NCI-H2227 (cell line): ENCODE measurements at regions not wholly inside any gene's neighbourhood (a gene's known extent, or its start where the extent isn't known, plus 50 kb on each side); places are given as distances from the start of the nearest gene placed in this dataset.
"Not testable (repeated sequence)": the region's sequence is repeated elsewhere in the genome, so short reads cannot be mapped to it uniquely, and the experiment has no call there.

ENCODE experiments used
- DNase-seq: peaks from one replicate; lab custom pipeline; 2025; ENCODE audit not compliant: unreplicated experiment; lab: John Stamatoyannopoulos, UW

GRCh38 chr13:65830411-65831205, 1399.5 kb downstream of the PCDH9 start:
- DNase-seq, result no peak

DNA sequence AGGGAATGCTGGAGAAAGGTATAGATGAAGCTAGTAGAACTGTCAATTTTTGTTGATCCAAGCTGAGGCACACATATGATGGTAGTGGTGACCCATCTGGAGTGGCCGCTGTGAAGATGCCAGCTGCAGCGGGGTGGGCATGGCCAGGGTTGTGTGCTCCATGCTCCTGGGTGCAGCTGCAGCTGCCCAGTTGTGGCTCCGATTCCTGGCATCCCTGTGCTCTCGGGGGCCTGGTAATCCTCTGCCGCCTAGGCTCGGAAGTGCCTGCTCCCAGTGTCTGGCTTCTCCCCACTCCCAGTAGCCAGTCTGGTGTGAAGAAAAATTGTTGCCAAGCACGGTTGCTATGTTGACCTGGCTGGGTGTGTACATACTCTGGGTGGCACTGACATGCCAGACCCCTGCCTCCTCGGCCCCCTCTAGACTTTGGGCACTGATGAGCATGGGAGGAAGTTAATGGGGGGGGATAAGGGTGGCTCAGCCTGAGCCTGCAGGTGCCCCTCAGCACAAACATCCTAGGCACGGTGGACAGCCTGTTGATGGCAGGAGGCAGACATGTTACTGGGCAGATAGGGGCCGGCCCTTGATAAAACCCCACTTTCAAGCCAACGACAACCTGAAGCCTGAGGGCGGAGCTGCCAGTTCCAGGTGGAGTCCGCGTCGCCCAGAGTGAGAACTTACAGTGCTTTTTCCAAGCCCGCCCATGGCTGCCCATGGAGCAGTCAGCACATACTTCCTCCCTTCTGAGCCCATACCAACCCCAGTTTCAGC, 1400.7 kb downstream of the PCDH9 start:
- DNase-seq, result no peak

DNA sequence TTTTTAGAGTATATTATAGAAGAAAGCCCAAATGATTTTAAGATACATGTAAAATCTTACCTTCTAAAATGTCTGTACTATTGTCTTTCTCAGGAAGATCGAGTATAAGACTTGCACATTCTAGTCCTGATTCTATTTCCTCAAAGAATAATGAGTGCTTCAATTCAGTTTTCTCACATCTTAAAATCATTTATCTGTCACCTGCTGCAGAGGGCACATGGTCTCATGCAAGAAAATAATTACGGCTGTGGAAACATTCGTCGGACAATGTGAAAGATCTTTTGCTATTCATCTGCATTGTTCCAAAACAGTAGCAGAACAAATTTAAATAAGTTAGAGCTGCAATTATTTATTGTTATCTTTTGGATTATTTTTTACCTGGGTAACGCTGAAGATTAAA, 1403.5 kb downstream of the PCDH9 start:
- DNase-seq, result no peak

DNA sequence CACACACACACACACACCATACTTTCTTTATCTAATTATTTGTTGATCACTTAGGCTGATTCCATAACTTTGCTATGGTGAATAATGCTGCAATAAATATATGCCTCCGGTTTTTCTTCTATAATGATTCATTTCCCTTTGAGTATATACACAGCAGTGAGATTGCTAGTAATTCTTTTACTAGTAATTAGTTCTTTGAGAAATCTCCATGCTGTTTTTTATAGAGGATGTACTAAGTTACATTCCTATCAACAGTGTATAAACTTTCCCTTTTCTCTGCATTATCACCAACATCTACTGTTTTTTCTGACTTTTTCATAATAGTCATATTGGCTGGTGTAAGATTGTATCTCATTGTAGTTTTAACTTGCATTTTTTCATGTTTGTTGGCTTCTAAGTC, 1405.1 kb downstream of the PCDH9 start:
- no peak for DNase-seq

GRCh38 chr13:65808061-65808460, 1422.1 kb downstream of the PCDH9 start:
- DNase-seq, result no peak

GRCh38 chr13:65803530-65804392, 1426.4 kb downstream of the PCDH9 start:
- DNase-seq, result no peak

DNA sequence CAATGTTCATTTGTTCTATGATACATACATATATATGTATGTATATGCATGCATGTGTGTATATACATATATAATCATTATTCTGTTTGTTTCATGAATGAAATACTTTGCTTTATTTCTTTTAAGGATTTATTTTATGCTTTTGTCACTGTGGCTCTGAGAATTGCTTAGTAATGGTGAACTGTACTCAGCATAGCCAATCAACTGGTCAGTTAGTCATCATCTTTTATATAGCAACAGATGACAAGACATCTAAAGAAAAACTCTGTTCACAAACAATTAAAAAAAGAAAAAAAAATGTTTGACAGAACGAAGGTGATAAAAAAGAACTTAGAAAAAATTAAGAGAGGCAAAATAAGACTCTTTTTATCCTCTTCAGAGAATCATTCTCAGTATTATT, 1440.3 kb downstream of the PCDH9 start:
- peak; percentile 7 for DNase-seq

DNA sequence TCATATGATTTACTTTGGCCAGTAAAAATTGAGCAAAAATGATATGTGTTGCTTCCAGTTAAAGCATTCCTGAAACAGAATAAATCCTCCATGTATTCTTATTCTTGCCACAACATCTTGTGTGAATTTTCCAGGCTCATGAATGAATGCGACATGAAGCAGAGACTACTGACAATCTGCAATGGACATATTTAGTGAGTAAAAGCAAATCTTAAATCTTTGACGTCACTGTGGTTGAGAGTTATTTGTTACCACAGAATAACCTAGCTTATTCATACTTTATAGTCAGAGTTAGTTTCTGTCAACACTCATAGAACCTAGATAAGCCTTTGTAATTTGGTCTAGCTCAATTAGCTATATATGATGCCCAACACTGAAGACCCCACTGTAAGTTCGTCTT, 1443.1 kb downstream of the PCDH9 start:
- DNase-seq, result no peak

DNA sequence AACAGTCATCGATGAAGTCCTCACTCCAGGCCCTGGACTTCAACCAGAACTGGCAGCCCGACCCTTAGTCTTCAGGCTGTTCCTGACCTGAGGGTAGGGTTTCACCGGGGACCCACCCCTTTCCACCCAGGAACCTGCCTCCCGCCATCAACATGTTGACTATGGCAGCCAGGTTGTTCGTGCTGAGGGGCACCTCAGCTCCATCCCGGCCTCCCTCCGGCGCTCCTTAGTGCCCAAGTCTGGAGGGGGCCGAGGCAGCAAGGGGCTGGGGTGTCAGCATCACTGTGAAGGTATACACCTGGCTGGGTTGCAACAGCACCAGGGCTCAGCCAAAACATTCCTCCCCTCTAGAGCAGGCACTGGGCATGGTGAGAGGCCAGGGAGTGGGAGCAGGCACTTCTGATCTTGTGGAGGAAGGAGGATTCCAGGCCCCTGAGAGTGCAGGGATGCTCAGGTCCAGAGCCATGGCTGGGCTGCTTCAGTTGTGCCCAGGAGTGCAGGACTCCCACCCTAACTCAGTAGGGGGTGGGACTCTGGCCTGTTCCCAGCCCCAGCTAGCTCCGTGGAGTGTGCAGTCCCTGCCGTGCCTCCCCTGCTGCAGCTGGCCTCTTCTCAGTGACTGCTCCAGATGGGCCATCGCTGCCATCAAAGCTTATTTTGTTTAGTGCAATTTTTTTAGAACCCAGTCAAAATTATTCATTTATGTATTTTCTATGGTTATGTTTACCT, 1445.9 kb downstream of the PCDH9 start:
- DNase-seq, result no peak

GRCh38 chr13:65783383-65783782, 1446.8 kb downstream of the PCDH9 start:
- no peak for DNase-seq

DNA sequence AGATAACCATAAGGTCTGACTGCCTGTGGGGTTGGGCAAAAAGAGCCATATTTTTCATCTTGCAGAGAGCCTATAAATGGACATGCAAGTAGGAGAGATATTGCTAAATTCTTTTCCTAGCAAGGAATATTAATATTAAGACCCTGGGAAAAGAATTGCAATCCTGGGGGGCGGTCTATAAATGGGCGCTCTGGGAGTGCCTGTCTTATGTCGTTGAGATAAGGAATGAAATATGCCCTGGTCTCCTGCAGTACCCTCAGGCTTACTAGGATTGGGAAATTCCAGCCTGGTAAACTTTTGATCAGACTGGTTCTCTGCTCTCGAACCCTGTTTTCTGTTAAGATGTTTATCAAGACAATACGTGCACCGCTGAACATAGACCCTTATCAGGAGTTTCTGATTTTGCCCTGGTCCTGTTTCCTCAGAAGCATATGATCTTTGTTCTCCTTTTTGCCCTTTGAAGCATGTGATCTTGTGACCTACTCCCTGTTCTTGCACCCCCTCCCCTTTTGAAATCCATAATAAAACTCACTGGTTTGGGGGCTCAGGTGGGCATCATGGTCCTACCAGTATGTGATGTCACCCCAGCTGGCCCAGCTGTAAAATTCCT, 1458.3 kb downstream of the PCDH9 start:
- not testable (repeated sequence) for DNase-seq

DNA sequence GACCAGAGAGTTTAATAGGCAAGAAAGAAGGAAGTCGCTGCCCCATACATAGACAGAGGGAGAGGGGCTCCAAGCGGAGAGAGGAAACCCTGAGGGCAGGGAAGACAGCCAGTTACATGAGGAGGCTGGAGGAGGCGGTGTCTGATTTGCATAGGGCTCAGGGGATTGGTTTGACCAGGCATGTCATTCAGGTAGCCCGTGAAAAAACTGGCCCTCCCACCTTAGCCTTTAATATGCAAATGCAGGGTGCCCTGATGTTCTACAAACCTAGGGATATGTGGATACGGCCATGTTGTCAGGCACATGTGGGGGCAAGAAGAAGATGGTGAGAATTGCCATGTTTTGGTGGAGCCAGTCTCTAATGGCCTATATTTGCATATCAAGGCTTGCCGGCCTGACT, 1461.6 kb downstream of the PCDH9 start:
- peak; percentile 29 for DNase-seq

GRCh38 chr13:65763811-65764210, 1466.3 kb downstream of the PCDH9 start:
- no peak for DNase-seq

- no peak for DNase-seq
These were observed 1468.1 kb downstream of the PCDH9 start for GRCh38 chr13:65762012-65762411.

DNA sequence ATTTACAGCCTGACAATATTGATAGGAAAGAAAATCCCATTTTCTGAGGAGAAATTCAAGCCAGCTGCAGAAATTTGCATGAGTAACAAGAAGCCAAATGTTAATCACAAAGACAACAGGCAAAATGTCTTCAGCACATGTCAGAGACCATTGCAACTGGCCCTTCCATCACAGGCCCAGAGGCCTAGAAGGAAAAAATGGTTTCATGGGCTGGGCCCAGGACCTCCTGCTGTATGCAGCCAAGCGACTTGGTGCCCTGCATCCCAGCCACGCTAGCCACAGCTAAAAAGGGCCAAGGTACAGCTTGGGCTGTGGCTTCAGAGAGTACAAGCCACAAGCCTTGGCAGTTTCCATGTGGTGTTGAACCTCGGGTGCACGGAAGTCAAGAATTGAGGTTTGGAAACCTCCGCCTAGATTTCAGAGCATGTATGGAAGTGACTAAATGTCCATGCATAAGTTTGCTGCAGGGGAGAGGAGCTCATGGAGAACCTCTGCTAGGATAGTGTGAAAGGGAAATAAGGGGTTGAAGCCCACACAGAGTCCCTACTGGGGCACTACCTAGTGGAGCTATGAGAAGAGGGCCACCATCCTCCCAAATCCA, 1474.0 kb downstream of the PCDH9 start:
- DNase-seq, result no peak

- DNase-seq, result no peak
These were observed 1481.9 kb downstream of the PCDH9 start for GRCh38 chr13:65748227-65748626.

DNA sequence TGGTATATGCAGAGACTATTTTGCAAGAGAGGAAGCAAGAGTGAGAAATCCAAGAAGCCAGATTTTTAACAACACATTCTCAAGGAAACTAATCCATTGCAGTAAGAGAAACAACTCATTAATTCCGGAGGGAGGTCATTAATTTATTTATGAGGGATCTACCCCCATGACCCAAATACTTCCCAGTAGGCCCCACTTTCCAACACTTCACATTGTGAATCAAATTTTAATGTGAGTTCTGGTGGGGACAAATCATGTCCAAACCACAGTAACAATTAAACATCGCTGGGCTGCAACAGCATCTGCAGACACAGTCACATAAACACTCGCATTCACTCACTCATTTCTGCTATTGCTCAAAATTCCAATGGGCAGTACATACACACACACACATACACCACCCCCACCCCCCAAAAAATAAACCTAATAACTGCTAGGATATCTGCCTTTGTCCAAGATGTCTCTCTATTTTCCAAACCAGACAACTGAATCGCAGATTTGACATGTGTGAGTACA, 1483.7 kb downstream of the PCDH9 start:
- no peak for DNase-seq

DNA sequence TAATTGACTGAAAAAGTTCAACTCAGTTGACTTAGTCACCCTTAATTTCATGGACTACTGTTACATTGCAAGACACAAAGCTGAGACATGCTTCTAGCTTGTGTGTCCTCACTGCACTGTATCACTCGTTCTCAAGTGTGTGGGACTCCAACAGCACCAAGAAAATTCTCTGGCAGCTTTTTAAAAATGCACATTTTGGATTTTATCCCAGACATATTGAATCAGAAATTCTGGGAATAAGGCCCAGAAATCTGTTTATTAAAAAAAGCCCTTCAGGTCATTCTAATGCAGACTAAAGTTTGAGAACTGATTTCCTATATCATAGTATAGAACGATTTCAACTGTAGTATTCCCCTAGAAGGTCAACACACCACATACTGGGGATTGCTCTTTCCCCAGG, 1485.3 kb downstream of the PCDH9 start:
- no peak for DNase-seq

- no peak for DNase-seq
These were observed 1497.0 kb downstream of the PCDH9 start for GRCh38 chr13:65733110-65733509.

DNA sequence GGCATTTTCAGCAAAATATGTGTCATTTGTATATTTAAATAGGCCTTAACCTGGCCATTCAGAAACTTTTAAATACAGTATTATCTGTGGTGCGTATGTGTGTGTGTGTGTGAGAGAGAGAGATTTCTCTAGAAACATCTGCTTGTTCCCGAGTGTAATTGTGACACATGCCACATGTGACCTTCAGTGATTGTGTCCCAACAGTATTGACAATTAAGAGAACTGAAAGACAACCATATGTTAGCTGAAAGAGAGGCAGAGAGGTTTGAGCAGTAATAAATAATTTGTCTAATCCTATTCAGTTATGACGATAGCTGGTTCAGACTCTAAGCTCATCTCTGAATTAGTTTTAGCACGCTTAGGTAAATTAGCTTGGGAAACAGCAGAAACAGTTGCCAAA, 1503.1 kb downstream of the PCDH9 start:
- no peak for DNase-seq
